ENCODE measurements at regions not wholly inside any gene's neighbourhood (a gene's known extent, or its start where the extent isn't known, plus 50 kb on each side); places are given as distances from the start of the nearest gene placed in this dataset.
A peak's percentile ranks its signal among the peaks of the same experiment; 100 is the strongest.

GRCh38 chr7:82701949-82702348 is 258.4 kb upstream of the CACNA2D1 start:
- no peak overlapping the region for H3K18ac ChIP-seq (ENCODE audit: low read length)
- no peaks in the 10 kb centered on the region for H3K27me3 ChIP-seq (ENCODE audit: insufficient read depth, low read length)

DNA sequence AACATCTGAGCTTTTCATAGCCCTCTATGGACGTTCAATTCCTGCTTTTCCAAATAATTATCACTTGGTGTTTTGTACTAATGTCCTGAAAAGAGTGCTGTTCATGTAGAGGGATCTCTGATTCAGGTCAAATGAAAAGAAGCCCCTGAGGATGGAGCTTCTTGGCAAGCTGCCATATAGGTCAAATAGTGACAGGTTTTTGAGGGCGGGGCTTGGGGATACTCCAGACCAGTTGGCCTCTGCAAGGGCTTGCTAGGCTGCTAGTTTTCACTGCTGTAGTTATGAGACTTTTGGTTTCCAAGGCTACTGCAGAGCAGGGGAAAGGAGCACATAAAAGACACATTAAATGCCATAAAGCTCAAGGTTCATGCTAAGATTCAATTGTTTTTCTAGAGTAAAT is 257.2 kb upstream of the CACNA2D1 start:
- Histone ChIP-seq H2BK12ac (ENCODE audit: low read length) (peak overlapping the region; percentile 31), H4K91ac (ENCODE audit: low read depth, low read length) (no peak overlapping the region), H3K79me1 (ENCODE audit: low read length) (no peaks in the 10 kb centered on the region), H3K4me1 (ENCODE audit: control insufficient read depth in 1 of 2, insufficient read depth in 2 of 2, low read length in 2 of 2) (peaks cover 0 to 7% of the 10 kb centered on the region in 2 experiments), H3K27ac (ENCODE audit: low read depth, low read length) (no peak overlapping the region), H3K9ac (ENCODE audit: low read length) (no peak overlapping the region), H3K79me2 (ENCODE audit: control insufficient read depth, insufficient read depth, low read length, poor library complexity) (no peaks in the 10 kb centered on the region), H4K12ac (ENCODE audit: low read depth, low read length) (no peak overlapping the region), H3K9me3 (ENCODE audit: insufficient read depth, low read depth, low read length) (no peaks in the 10 kb centered on the region), H3K14ac (ENCODE audit: low read length) (no peak overlapping the region), H3K18ac (ENCODE audit: low read length) (no peak overlapping the region), H2BK5ac (ENCODE audit: low read depth, low read length, poor library complexity) (no peak overlapping the region), H3K4me3 (ENCODE audit: low read depth, low read length) (no peak overlapping the region), H3K4ac (ENCODE audit: low read depth, low read length) (no peak overlapping the region), H2BK120ac (ENCODE audit: insufficient read depth, low read length, poor library complexity) (no peak overlapping the region), H2AFZ (ENCODE audit: insufficient read depth, low read length, poor library complexity) (no peak overlapping the region), H3K23ac (ENCODE audit: low read length) (no peak overlapping the region), H3K4me2 (ENCODE audit: low read length) (no peak overlapping the region), H3K27me3 (ENCODE audit: insufficient read depth, low read length) (no peaks in the 10 kb centered on the region), H3K36me3 (ENCODE audit: control insufficient read depth in 1 of 2, insufficient read depth in 2 of 2, low read length in 2 of 2) (no peaks in the 10 kb centered on the region), H2AK5ac (ENCODE audit: low read length) (no peak overlapping the region), H4K8ac (ENCODE audit: low read depth, low read length) (no peak overlapping the region)
- no CpG with 5 or more reads among the region's 2 CpGs for WGBS (ENCODE audit: extremely low coverage, insufficient coverage, insufficient read length)
- DNase-seq, result no peak

More at GRCh38 chr7:82701949-82702348, 258.4 kb upstream of the CACNA2D1 start:
- H3K14ac ChIP-seq (ENCODE audit: low read length), result no peak overlapping the region
- no peak overlapping the region for H4K91ac ChIP-seq (ENCODE audit: low read depth, low read length)
- no peak overlapping the region for H3K4me2 ChIP-seq (ENCODE audit: low read length)
- H3K4me3 ChIP-seq (ENCODE audit: low read depth, low read length), result no peak overlapping the region
- no peak overlapping the region for H4K12ac ChIP-seq (ENCODE audit: low read depth, low read length)
- H4K8ac ChIP-seq (ENCODE audit: low read depth, low read length), result no peak overlapping the region
- no peaks in the 10 kb centered on the region for H3K79me2 ChIP-seq (ENCODE audit: control insufficient read depth, insufficient read depth, low read length, poor library complexity)
- no peaks in the 10 kb centered on the region for H3K36me3 ChIP-seq (ENCODE audit: control insufficient read depth in 1 of 2, insufficient read depth in 2 of 2, low read length in 2 of 2)
- no peak overlapping the region for H3K4ac ChIP-seq (ENCODE audit: low read depth, low read length)
- H3K79me1 ChIP-seq (ENCODE audit: low read length), result no peaks in the 10 kb centered on the region
- no peak overlapping the region for H3K27ac ChIP-seq (ENCODE audit: low read depth, low read length)
- H3K9ac ChIP-seq (ENCODE audit: low read length), result no peak overlapping the region
- H3K4me1 ChIP-seq (ENCODE audit: control insufficient read depth in 1 of 2, insufficient read depth in 2 of 2, low read length in 2 of 2), result peaks cover 0 to 7% of the 10 kb centered on the region in 2 experiments
- no peak overlapping the region for H2AFZ ChIP-seq (ENCODE audit: insufficient read depth, low read length, poor library complexity)
- no CpG with 5 or more reads among the region's 1 CpG for WGBS (ENCODE audit: extremely low coverage, insufficient coverage, insufficient read length)
- no peaks in the 10 kb centered on the region for H3K9me3 ChIP-seq (ENCODE audit: insufficient read depth, low read depth, low read length)
- no peak for DNase-seq
- H2AK5ac ChIP-seq (ENCODE audit: low read length), result no peak overlapping the region
- H2BK12ac ChIP-seq (ENCODE audit: low read length), result no peak overlapping the region
- H2BK5ac ChIP-seq (ENCODE audit: low read depth, low read length, poor library complexity), result no peak overlapping the region
- H3K23ac ChIP-seq (ENCODE audit: low read length), result no peak overlapping the region
- H2BK120ac ChIP-seq (ENCODE audit: insufficient read depth, low read length, poor library complexity), result no peak overlapping the region

GRCh38 chr7:82699773-82700186 is 256.2 kb upstream of the CACNA2D1 start:
- H4K12ac ChIP-seq (ENCODE audit: low read depth, low read length), result no peak overlapping the region
- H2AFZ ChIP-seq (ENCODE audit: insufficient read depth, low read length, poor library complexity), result no peak overlapping the region
- no peaks in the 10 kb centered on the region for H3K79me2 ChIP-seq (ENCODE audit: control insufficient read depth, insufficient read depth, low read length, poor library complexity)
- no peak overlapping the region for H3K4ac ChIP-seq (ENCODE audit: low read depth, low read length)
- no peak overlapping the region for H2BK120ac ChIP-seq (ENCODE audit: insufficient read depth, low read length, poor library complexity)
- peak overlapping the region; percentile 10 for H3K4me2 ChIP-seq (ENCODE audit: low read length)
- no peak overlapping the region for H2BK5ac ChIP-seq (ENCODE audit: low read depth, low read length, poor library complexity)
- H3K14ac ChIP-seq (ENCODE audit: low read length), result no peak overlapping the region
- H4K8ac ChIP-seq (ENCODE audit: low read depth, low read length), result no peak overlapping the region
- no peaks in the 10 kb centered on the region for H3K27me3 ChIP-seq (ENCODE audit: insufficient read depth, low read length)
- no peak overlapping the region for H3K18ac ChIP-seq (ENCODE audit: low read length)
- H3K23ac ChIP-seq (ENCODE audit: low read length), result no peak overlapping the region
- DNase-seq, result peak; percentile 70 to 79
- H3K36me3 ChIP-seq (ENCODE audit: control insufficient read depth in 1 of 2, insufficient read depth in 2 of 2, low read length in 2 of 2), result no peaks in the 10 kb centered on the region
- peaks cover 0 to 7% of the 10 kb centered on the region in 2 experiments for H3K4me1 ChIP-seq (ENCODE audit: control insufficient read depth in 1 of 2, insufficient read depth in 2 of 2, low read length in 2 of 2)
- no peaks in the 10 kb centered on the region for H3K79me1 ChIP-seq (ENCODE audit: low read length)
- no peak overlapping the region for H2AK5ac ChIP-seq (ENCODE audit: low read length)
- peak overlapping the region; percentile 10 for H3K27ac ChIP-seq (ENCODE audit: low read depth, low read length)
- no peak overlapping the region for H3K4me3 ChIP-seq (ENCODE audit: low read depth, low read length)
- no peak overlapping the region for H2BK12ac ChIP-seq (ENCODE audit: low read length)
- H3K9me3 ChIP-seq (ENCODE audit: insufficient read depth, low read depth, low read length), result no peaks in the 10 kb centered on the region
- no peak overlapping the region for H3K9ac ChIP-seq (ENCODE audit: low read length)
- WGBS (ENCODE audit: extremely low coverage, insufficient coverage, insufficient read length), result no CpG with 5 or more reads among the region's 3 CpGs
- H4K91ac ChIP-seq (ENCODE audit: low read depth, low read length), result no peak overlapping the region

DNA sequence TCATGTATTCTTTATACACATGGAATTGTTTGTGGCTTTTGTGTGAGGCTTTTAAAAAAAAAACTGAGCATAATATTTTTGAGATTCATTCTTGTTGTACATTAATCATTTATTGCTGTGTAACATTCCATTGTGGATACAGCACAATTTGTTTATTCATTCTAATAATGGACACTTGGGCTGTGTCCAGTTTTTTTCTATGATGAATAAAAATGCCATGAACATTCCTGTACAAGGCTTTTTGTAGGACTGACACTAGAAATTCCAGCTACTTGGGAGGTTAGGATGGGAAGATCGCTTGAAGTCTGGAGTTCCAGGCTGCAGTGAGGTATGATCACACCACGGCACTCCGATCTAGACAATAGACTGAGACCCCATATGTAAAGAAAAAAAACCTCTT is 254.3 kb upstream of the CACNA2D1 start:
- H3K79me2 ChIP-seq (ENCODE audit: control insufficient read depth, insufficient read depth, low read length, poor library complexity), result no peaks in the 10 kb centered on the region
- no peak overlapping the region for H3K9ac ChIP-seq (ENCODE audit: low read length)
- no peak overlapping the region for H2BK12ac ChIP-seq (ENCODE audit: low read length)
- no peak overlapping the region for H3K14ac ChIP-seq (ENCODE audit: low read length)
- H2AK5ac ChIP-seq (ENCODE audit: low read length), result no peak overlapping the region
- H4K12ac ChIP-seq (ENCODE audit: low read depth, low read length), result no peak overlapping the region
- no peak overlapping the region for H2BK120ac ChIP-seq (ENCODE audit: insufficient read depth, low read length, poor library complexity)
- no CpG with 5 or more reads among the region's 3 CpGs for WGBS (ENCODE audit: extremely low coverage, insufficient coverage, insufficient read length)
- H3K4ac ChIP-seq (ENCODE audit: low read depth, low read length), result no peak overlapping the region
- H3K4me1 ChIP-seq (ENCODE audit: control insufficient read depth in 1 of 2, insufficient read depth in 2 of 2, low read length in 2 of 2), result peaks cover 0 to 7% of the 10 kb centered on the region in 2 experiments
- DNase-seq, result no peak
- no peak overlapping the region for H3K23ac ChIP-seq (ENCODE audit: low read length)
- no peak overlapping the region for H3K18ac ChIP-seq (ENCODE audit: low read length)
- no peak overlapping the region for H3K4me3 ChIP-seq (ENCODE audit: low read depth, low read length)
- H3K9me3 ChIP-seq (ENCODE audit: insufficient read depth, low read depth, low read length), result no peaks in the 10 kb centered on the region
- no peak overlapping the region for H4K8ac ChIP-seq (ENCODE audit: low read depth, low read length)
- H2BK5ac ChIP-seq (ENCODE audit: low read depth, low read length, poor library complexity), result no peak overlapping the region
- H3K27ac ChIP-seq (ENCODE audit: low read depth, low read length), result no peak overlapping the region
- H4K91ac ChIP-seq (ENCODE audit: low read depth, low read length), result no peak overlapping the region
- no peak overlapping the region for H3K4me2 ChIP-seq (ENCODE audit: low read length)
- H2AFZ ChIP-seq (ENCODE audit: insufficient read depth, low read length, poor library complexity), result no peak overlapping the region
- H3K27me3 ChIP-seq (ENCODE audit: insufficient read depth, low read length), result no peaks in the 10 kb centered on the region
- H3K36me3 ChIP-seq (ENCODE audit: control insufficient read depth in 1 of 2, insufficient read depth in 2 of 2, low read length in 2 of 2), result no peaks in the 10 kb centered on the region
- H3K79me1 ChIP-seq (ENCODE audit: low read length), result no peaks in the 10 kb centered on the region
